C4-2B (cell line): ENCODE measurements at regions not wholly inside any gene's neighbourhood (a gene's known extent, or its start where the extent isn't known, plus 50 kb on each side); places are given as distances from the start of the nearest gene placed in this dataset.

Source experiments
- CTCF ChIP-seq: fragments of 450-650 bp; conservative IDR thresholded peaks from 2 replicates; pipeline ENCODE4 v1.5.1; 2017; ENCODE audit warnings: mild to moderate bottlenecking
- ZFX ChIP-seq: fragments of 450-650 bp; IDR thresholded peaks from 2 replicates; pipeline ENCODE4 v1.6.1; 2017

DNA sequence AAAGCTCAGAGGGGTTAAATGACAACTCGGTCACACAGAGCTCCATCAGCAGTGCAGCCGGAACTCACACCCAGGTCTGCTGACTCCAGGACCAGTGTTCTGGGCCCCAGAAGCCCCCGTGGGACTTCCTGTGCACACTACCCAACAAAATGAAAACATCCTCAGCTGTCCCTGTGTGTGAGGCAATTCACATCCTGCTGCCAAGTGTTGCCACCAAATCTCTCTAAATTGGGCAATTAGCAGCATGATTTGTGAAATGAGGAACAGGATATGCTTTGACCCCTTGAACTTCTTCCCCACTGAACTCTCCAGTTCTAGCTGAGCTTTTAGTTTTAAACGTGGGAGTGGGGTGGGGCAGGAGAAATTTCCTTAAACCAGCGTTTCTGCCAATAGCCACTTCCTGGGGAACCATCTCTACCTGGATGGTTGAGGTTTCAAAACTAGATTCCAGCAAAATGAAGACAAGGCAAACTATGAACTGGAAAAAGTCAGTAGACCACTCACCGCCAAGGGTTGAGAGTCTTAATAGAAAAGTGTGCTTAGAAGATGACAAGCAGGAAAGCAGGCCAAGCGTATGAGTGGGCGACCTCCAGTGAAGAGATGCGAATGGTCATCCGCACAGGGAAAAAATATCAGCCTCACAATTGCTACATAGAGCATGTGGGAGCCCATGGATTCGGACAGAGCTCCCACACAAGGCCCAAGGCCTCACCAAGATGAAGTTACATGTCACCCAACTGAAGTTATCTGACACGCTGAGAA is 51.9 kb upstream of the CHST15 start:
- TF ChIP-seq CTCF = no peak
- TF ChIP-seq ZFX = no peak
